Breast epithelium (tissue), 3 donors: ENCODE measurements at regions not wholly inside any gene's neighbourhood (a gene's known extent, or its start where the extent isn't known, plus 50 kb on each side); places are given as distances from the start of the nearest gene placed in this dataset.

Experiments
- POLR2A ChIP-seq: fragments of 450-650 bp; IDR thresholded peaks from one replicate; pipeline ENCODE4 v1.6.1; 2016; ENCODE audit warnings: antibody characterized with exemption, mild to moderate bottlenecking, moderate library complexity
- TF ChIP-seq, protein P1 (sequence below), 3 donors: fragments of 450-650 bp; IDR thresholded peaks; one replicate each; pipeline ENCODE4 v1.5.1; 2016 to 2017; ENCODE audit warnings: antibody characterized with exemption in 3 of 3, mild to moderate bottlenecking in 3 of 3, moderate library complexity in 3 of 3

DNA sequence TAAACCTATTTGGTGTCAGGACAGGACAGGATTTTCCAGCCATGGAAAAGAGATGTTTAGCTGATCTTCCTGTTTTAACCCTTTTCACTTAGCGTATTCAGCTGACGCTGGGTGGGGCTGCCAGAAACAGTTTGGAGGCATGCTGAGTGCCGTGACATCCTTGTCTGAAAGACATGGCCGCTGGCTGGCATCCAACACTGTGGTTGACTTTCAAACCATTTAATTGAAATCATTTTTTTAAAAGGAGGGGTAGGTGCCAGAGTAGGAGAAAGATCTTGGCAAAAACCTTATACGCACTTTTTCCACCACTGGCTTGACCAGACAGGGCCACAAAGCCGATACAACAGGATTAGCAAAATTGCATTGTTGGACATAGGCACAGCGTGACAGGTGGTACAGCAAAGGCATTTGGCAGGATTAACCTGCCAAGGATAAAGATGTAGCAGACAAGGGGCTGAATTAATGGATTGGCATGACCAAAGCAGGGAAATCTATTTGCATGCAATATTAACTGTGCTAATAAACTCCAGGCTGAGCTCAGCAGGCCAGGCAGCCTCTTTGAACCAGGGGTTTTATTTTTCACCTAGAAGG is 131.8 kb upstream of the TOPAZ1 start:
- TF ChIP-seq, protein P1, sequence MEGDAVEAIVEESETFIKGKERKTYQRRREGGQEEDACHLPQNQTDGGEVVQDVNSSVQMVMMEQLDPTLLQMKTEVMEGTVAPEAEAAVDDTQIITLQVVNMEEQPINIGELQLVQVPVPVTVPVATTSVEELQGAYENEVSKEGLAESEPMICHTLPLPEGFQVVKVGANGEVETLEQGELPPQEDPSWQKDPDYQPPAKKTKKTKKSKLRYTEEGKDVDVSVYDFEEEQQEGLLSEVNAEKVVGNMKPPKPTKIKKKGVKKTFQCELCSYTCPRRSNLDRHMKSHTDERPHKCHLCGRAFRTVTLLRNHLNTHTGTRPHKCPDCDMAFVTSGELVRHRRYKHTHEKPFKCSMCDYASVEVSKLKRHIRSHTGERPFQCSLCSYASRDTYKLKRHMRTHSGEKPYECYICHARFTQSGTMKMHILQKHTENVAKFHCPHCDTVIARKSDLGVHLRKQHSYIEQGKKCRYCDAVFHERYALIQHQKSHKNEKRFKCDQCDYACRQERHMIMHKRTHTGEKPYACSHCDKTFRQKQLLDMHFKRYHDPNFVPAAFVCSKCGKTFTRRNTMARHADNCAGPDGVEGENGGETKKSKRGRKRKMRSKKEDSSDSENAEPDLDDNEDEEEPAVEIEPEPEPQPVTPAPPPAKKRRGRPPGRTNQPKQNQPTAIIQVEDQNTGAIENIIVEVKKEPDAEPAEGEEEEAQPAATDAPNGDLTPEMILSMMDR (IDR thresholded peaks at IDR 0.05) = no peak
- TF ChIP-seq POLR2A = no peak
